GM12801 (cell line): ENCODE measurements at regions not wholly inside any gene's neighbourhood (a gene's known extent, or its start where the extent isn't known, plus 50 kb on each side); places are given as distances from the start of the nearest gene placed in this dataset.

Experiments
- TF ChIP-seq, protein P1 (sequence below): IDR thresholded peaks from one replicate; pipeline ENCODE4 v1.5.1; 2011; ENCODE audit warnings: control low read depth; ENCODE audit not compliant: insufficient read length; ENCODE audit errors: extremely low read depth

DNA sequence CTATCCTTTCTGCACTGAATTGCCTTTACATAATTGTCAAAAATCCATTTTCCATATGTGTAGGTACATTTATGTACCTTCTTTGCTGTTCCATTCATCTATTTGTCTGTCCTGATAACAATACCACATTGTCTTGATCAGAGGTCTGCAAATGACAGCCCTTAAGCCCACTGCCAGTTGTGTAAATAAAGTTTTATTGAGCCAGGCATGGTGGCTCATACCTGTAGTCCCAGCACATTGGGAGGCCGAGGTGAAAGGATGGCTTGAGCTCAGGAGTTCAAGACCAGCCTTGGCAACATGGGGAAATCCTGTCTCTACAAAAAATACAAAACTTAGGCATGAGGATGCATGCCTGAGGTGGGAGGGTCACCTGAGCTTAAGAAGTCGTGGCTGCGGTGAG is 121.0 kb downstream of the TFCP2L1 start:
- TF ChIP-seq, protein P1, sequence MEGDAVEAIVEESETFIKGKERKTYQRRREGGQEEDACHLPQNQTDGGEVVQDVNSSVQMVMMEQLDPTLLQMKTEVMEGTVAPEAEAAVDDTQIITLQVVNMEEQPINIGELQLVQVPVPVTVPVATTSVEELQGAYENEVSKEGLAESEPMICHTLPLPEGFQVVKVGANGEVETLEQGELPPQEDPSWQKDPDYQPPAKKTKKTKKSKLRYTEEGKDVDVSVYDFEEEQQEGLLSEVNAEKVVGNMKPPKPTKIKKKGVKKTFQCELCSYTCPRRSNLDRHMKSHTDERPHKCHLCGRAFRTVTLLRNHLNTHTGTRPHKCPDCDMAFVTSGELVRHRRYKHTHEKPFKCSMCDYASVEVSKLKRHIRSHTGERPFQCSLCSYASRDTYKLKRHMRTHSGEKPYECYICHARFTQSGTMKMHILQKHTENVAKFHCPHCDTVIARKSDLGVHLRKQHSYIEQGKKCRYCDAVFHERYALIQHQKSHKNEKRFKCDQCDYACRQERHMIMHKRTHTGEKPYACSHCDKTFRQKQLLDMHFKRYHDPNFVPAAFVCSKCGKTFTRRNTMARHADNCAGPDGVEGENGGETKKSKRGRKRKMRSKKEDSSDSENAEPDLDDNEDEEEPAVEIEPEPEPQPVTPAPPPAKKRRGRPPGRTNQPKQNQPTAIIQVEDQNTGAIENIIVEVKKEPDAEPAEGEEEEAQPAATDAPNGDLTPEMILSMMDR, result no peak

DNA sequence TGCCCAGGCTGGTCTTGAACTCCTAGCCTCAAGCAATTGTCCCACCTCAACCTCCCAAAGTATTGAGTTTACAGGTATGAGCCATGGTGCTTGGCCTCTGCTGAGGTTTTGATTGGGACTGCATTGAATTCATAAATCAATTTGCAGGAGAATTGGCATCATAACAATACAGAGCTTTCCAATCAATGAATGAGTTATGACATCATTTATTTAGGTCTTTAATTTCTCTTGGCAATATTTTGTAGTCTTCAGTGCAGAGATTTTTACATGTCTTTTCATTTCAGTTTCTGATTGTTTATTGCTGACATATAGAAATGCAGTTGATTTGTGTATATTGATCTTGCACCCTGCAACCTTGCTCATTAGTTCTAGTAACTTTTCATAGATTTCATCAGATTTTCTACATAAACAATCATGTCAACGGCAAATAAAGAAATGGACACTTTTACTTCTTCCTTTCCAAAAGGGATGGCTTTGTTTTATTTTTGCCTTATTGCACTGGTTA is 119.9 kb downstream of the TFCP2L1 start:
- TF ChIP-seq, protein P1, result no peak
